ENCODE measurements at regions not wholly inside any gene's neighbourhood (a gene's known extent, or its start where the extent isn't known, plus 50 kb on each side); places are given as distances from the start of the nearest gene placed in this dataset.

GRCh38 chr15:47289656-47290055 is 427.6 kb upstream of the SEMA6D start:
- TF ChIP-seq CTCF (conservative IDR thresholded peaks at IDR 0.05; ENCODE audit: low read length) (no peak), EZH2phosphoT487 (IDR thresholded peaks at IDR 0.05; ENCODE audit: borderline replicate concordance, low read depth, low read length) (no peak)

Measured in OCI-LY7 (cell line).